GM12873 (cell line): ENCODE measurements at regions not wholly inside any gene's neighbourhood (a gene's known extent, or its start where the extent isn't known, plus 50 kb on each side); places are given as distances from the start of the nearest gene placed in this dataset.

ENCODE experiments used
- TF ChIP-seq, protein P1 (sequence below): IDR thresholded peaks from 2 replicates; pipeline ENCODE4 v1.5.1; 2012; ENCODE audit warnings: low read depth, mild to moderate bottlenecking, moderate library complexity, low read length, control low read depth; ENCODE audit not compliant: insufficient read depth; ENCODE audit errors: missing control alignments

GRCh38 chr3:178272841-178273240 lies 263.4 kb upstream of the KCNMB2 start:
- TF ChIP-seq, protein P1, sequence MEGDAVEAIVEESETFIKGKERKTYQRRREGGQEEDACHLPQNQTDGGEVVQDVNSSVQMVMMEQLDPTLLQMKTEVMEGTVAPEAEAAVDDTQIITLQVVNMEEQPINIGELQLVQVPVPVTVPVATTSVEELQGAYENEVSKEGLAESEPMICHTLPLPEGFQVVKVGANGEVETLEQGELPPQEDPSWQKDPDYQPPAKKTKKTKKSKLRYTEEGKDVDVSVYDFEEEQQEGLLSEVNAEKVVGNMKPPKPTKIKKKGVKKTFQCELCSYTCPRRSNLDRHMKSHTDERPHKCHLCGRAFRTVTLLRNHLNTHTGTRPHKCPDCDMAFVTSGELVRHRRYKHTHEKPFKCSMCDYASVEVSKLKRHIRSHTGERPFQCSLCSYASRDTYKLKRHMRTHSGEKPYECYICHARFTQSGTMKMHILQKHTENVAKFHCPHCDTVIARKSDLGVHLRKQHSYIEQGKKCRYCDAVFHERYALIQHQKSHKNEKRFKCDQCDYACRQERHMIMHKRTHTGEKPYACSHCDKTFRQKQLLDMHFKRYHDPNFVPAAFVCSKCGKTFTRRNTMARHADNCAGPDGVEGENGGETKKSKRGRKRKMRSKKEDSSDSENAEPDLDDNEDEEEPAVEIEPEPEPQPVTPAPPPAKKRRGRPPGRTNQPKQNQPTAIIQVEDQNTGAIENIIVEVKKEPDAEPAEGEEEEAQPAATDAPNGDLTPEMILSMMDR, result no peak

GRCh38 chr3:178274711-178275110 lies 261.5 kb upstream of the KCNMB2 start:
- TF ChIP-seq, protein P1, result no peak

- TF ChIP-seq, protein P1, result no peak
Observed at GRCh38 chr3:178275311-178275710, 260.9 kb upstream of the KCNMB2 start.

- TF ChIP-seq, protein P1, result no peak
Observed at GRCh38 chr3:178275793-178276192, 260.4 kb upstream of the KCNMB2 start.

GRCh38 chr3:178277605-178278004 lies 258.6 kb upstream of the KCNMB2 start:
- TF ChIP-seq, protein P1, result no peak

GRCh38 chr3:178283561-178283960 lies 252.7 kb upstream of the KCNMB2 start:
- TF ChIP-seq, protein P1, result no peak

DNA sequence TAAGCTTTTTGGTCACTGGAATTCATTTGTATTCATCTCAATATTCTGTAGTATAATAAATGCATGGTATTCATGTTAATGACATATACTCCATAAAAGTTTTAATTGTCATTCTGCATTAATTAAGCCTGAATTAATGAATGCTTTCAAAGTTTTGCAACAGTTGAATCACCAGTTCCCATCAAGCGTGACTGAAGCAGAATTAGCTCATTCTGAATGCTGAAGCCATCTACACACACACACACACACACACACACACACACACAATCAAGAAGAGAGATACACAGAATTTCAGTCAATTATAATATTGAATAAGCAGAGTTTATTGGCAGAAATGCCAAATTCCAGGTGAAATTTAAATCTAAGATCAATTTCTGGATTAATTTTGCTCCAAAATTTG lies 252.1 kb upstream of the KCNMB2 start:
- TF ChIP-seq, protein P1, result no peak
